ENCODE measurements at regions not wholly inside any gene's neighbourhood (a gene's known extent, or its start where the extent isn't known, plus 50 kb on each side); places are given as distances from the start of the nearest gene placed in this dataset.

DNA sequence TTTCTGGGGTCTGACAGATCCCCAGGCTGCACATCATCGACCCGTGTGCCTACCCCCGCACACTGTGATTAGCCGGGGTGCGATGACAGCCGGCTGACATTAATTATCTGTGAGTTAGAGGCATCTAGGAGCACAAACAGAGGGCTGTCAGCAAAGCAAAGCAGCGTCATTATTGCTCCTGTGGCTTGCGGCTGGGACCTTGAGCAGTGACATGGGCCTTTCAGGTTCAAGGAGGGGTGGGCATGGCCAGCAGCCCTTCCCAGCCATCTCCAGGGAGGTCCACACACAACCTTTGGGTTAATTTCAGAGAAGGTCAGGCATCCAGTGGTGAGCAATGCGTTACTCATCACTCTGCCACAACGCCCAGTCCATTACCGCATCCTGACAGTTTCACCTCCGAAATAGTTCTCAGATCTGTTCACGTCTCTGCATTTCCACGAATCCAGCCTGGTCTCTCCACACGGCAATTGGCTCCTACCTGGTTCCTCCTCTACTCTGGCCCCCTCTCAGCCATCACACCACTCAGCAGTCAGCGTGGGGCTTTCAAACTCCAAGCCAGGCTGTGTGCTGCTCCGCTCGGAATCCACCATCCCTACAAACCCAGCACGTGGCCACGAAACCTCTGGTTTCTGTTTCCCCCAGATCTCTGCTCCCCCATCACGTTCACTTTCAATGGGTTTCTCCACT lies 249.7 kb upstream of the C16orf82 start:
- TF ChIP-seq TARDBP (IDR thresholded peaks at IDR 0.05) (no peak), TSC22D4 (tag; IDR thresholded peaks at IDR 0.05) (no peak), CREB1 (IDR thresholded peaks at IDR 0.05) (no peak), CREB1 (CRISPR knock-in tag; IDR thresholded peaks at IDR 0.05) (no peak), ZNF584 (CRISPR knock-in tag; IDR thresholded peaks at IDR 0.05; ENCODE audit: low read depth) (no peak), ELK3 (CRISPR knock-in tag; IDR thresholded peaks at IDR 0.05) (no peak), FOXK1 (CRISPR knock-in tag; IDR thresholded peaks at IDR 0.05; ENCODE audit: borderline replicate concordance) (no peak)
- TF ChIP-seq, protein P1, sequence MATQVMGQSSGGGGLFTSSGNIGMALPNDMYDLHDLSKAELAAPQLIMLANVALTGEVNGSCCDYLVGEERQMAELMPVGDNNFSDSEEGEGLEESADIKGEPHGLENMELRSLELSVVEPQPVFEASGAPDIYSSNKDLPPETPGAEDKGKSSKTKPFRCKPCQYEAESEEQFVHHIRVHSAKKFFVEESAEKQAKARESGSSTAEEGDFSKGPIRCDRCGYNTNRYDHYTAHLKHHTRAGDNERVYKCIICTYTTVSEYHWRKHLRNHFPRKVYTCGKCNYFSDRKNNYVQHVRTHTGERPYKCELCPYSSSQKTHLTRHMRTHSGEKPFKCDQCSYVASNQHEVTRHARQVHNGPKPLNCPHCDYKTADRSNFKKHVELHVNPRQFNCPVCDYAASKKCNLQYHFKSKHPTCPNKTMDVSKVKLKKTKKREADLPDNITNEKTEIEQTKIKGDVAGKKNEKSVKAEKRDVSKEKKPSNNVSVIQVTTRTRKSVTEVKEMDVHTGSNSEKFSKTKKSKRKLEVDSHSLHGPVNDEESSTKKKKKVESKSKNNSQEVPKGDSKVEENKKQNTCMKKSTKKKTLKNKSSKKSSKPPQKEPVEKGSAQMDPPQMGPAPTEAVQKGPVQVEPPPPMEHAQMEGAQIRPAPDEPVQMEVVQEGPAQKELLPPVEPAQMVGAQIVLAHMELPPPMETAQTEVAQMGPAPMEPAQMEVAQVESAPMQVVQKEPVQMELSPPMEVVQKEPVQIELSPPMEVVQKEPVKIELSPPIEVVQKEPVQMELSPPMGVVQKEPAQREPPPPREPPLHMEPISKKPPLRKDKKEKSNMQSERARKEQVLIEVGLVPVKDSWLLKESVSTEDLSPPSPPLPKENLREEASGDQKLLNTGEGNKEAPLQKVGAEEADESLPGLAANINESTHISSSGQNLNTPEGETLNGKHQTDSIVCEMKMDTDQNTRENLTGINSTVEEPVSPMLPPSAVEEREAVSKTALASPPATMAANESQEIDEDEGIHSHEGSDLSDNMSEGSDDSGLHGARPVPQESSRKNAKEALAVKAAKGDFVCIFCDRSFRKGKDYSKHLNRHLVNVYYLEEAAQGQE (IDR thresholded peaks at IDR 0.05; ENCODE audit: borderline replicate concordance), result no peak
- TF ChIP-seq, protein P1 (CRISPR knock-in tag; IDR thresholded peaks at IDR 0.05; ENCODE audit: low read depth), result no peak
- TF ChIP-seq, protein P2, sequence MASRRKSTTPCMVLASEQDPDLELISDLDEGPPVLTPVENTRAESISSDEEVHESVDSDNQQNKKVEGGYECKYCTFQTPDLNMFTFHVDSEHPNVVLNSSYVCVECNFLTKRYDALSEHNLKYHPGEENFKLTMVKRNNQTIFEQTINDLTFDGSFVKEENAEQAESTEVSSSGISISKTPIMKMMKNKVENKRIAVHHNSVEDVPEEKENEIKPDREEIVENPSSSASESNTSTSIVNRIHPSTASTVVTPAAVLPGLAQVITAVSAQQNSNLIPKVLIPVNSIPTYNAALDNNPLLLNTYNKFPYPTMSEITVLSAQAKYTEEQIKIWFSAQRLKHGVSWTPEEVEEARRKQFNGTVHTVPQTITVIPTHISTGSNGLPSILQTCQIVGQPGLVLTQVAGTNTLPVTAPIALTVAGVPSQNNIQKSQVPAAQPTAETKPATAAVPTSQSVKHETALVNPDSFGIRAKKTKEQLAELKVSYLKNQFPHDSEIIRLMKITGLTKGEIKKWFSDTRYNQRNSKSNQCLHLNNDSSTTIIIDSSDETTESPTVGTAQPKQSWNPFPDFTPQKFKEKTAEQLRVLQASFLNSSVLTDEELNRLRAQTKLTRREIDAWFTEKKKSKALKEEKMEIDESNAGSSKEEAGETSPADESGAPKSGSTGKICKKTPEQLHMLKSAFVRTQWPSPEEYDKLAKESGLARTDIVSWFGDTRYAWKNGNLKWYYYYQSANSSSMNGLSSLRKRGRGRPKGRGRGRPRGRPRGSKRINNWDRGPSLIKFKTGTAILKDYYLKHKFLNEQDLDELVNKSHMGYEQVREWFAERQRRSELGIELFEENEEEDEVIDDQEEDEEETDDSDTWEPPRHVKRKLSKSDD (conservative IDR thresholded peaks at IDR 0.05; ENCODE audit: low read length), result no peak
